ENCODE measurements at regions not wholly inside any gene's neighbourhood (a gene's known extent, or its start where the extent isn't known, plus 50 kb on each side); places are given as distances from the start of the nearest gene placed in this dataset.

GRCh38 chr6:84332139-84333034 lies 104.9 kb upstream of the CEP162 start:
- TF ChIP-seq CTCF (conservative IDR thresholded peaks at IDR 0.05; ENCODE audit: low read length) (no peak), EZH2phosphoT487 (IDR thresholded peaks at IDR 0.05; ENCODE audit: borderline replicate concordance) (no peak)
